Osteocyte (in vitro differentiated cells): ENCODE measurements at regions not wholly inside any gene's neighbourhood (a gene's known extent, or its start where the extent isn't known, plus 50 kb on each side); places are given as distances from the start of the nearest gene placed in this dataset.

Experiments used
- DNase-seq: peaks from one replicate; pipeline ENCODE4 v3.0.0; 2021; ENCODE audit warnings: mixed read lengths; ENCODE audit not compliant: unreplicated experiment; ENCODE audit errors: extremely low spot score
- H3K27ac Mint-ChIP-seq: one replicate; pipeline ENCODE4 v1.8.0; 2021; ENCODE audit warnings: mild to moderate bottlenecking, mixed read lengths; ENCODE audit not compliant: unreplicated experiment
- H3K27me3 Mint-ChIP-seq: one replicate; pipeline ENCODE4 v1.8.0; 2021; ENCODE audit warnings: mixed read lengths; ENCODE audit not compliant: unreplicated experiment
- H3K36me3 Mint-ChIP-seq: one replicate; pipeline ENCODE4 v1.8.0; 2021; ENCODE audit warnings: mixed read lengths; ENCODE audit not compliant: unreplicated experiment
- H3K4me1 Mint-ChIP-seq: one replicate; pipeline ENCODE4 v1.8.0; 2021; ENCODE audit warnings: mixed read lengths; ENCODE audit not compliant: unreplicated experiment
- H3K4me3 Mint-ChIP-seq: one replicate; pipeline ENCODE4 v1.8.0; 2021; ENCODE audit warnings: mild to moderate bottlenecking, moderate library complexity, mixed read lengths; ENCODE audit not compliant: unreplicated experiment
- H3K9me3 Mint-ChIP-seq: one replicate; pipeline ENCODE4 v1.8.0; 2021; ENCODE audit warnings: mixed read lengths; ENCODE audit not compliant: unreplicated experiment
- CTCF ChIP-seq: fragments of 200-600 bp; sonication (generic); IDR thresholded peaks from 2 replicates; pipeline ENCODE4 v1.5.0; 2021; ENCODE audit warnings: antibody characterized with exemption, mild to moderate bottlenecking, moderate library complexity

- H3K9me3 Mint-ChIP-seq = peaks cover 29% of the 10 kb centered on the region
- no peak for DNase-seq
- no peaks in the 10 kb centered on the region for H3K4me1 Mint-ChIP-seq
- H3K4me3 Mint-ChIP-seq = no peak overlapping the region
- no peaks in the 10 kb centered on the region for H3K36me3 Mint-ChIP-seq
- no peaks in the 10 kb centered on the region for H3K27me3 Mint-ChIP-seq
- no peak overlapping the region for H3K27ac Mint-ChIP-seq
- no peak for TF ChIP-seq CTCF
Observed at GRCh38 chr13:57424379-57424778, 207.2 kb upstream of the PCDH17 start.

DNA sequence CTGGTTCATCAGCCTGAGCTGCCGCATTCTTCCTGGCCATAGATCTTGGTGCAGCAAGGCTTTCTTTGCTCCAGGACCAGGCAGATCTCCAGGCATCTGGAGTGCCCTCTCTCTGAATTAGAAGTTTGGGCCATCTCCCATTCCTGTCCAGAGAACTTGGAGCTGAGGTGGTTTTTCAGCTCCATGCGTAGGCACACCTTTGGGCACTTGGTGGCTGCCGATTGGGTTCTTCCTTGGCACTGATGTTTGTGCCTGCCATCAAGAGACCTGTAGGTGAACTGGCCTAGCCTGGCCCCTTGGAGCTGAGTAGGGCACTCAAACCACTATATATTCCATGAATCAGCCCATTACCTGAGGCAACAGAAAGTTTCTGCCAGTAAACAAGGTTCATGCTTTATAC lies 206.0 kb upstream of the PCDH17 start:
- no peak overlapping the region for H3K27ac Mint-ChIP-seq
- H3K36me3 Mint-ChIP-seq = no peaks in the 10 kb centered on the region
- no peak for DNase-seq
- no peaks in the 10 kb centered on the region for H3K4me1 Mint-ChIP-seq
- H3K27me3 Mint-ChIP-seq = no peaks in the 10 kb centered on the region
- H3K4me3 Mint-ChIP-seq = no peak overlapping the region
- peaks cover 37% of the 10 kb centered on the region for H3K9me3 Mint-ChIP-seq
- no peak for TF ChIP-seq CTCF

DNA sequence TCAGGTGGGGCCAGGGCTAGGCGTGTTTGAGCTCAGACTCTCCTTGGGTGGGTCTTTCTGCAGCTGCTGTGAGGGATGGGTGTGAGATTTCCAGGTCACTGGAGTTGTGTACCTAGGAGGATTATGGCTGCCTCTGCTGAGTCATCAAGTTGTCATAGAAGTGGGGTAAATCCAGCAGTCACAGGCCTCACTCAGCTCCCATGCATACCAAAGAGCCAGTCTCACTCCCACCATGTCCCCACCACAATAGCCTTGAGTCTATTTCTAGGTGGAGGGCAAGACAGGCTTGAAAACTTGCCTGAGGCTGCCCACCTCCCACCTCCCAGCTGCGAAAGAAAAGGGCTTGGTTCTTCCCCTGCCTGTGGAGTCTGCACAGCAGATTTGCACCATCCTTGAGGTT lies 194.0 kb upstream of the PCDH17 start:
- Mint-ChIP-seq H3K27me3 (no peaks in the 10 kb centered on the region), H3K4me3 (no peak overlapping the region), H3K4me1 (no peaks in the 10 kb centered on the region), H3K27ac (no peak overlapping the region), H3K9me3 (peaks cover 29% of the 10 kb centered on the region), H3K36me3 (no peaks in the 10 kb centered on the region)
- TF ChIP-seq CTCF = no peak
- DNase-seq = no peak

DNA sequence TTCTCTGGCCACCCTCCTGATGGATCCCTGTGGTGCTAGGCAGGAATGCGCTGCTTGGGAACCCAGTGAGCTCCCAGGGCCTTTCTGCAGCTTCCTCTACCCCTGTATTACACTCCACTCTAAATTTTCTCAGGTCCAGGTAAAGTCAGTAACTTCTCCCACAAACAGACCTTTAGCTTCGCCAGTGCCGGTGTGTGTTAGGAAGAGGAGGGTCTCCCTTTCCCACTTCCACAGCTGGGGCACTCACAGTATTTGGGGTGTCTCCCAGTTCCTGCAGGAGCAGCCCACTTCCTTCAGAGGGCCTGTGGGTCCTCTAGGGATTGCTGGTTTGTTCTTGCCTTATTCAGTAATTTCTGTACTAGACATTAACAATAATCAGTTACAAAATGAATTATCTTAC lies 193.5 kb upstream of the PCDH17 start:
- Mint-ChIP-seq H3K36me3 (no peaks in the 10 kb centered on the region), H3K27ac (no peak overlapping the region), H3K9me3 (peaks cover 26% of the 10 kb centered on the region), H3K4me3 (no peak overlapping the region), H3K4me1 (no peaks in the 10 kb centered on the region), H3K27me3 (no peaks in the 10 kb centered on the region)
- TF ChIP-seq CTCF = no peak
- DNase-seq = no peak

- DNase-seq = no peak
- Mint-ChIP-seq H3K27me3 (no peaks in the 10 kb centered on the region), H3K9me3 (peaks cover 5% of the 10 kb centered on the region), H3K36me3 (no peaks in the 10 kb centered on the region), H3K27ac (no peak overlapping the region), H3K4me3 (no peak overlapping the region), H3K4me1 (no peaks in the 10 kb centered on the region)
- no peak for TF ChIP-seq CTCF
Observed at GRCh38 chr13:57443494-57443893, 188.1 kb upstream of the PCDH17 start.
